HCT116 (cell line): ENCODE measurements at regions not wholly inside any gene's neighbourhood (a gene's known extent, or its start where the extent isn't known, plus 50 kb on each side); places are given as distances from the start of the nearest gene placed in this dataset.

Source experiments
- ATAC-seq: fragments of 200-7000 bp; cut with Tn5 transposase; 2 replicates; pipeline ENCODE4 v1.9.1; 2020; ENCODE audit warnings: mild to moderate bottlenecking, moderate library complexity
- BruUV-seq: library from RNA; stranded (reverse); fragments of 400-500 nt; replicated peaks from 2 replicates; lab custom pipeline; 2021; lab: Mats Ljungman, UMichigan
- CTCF ChIA-PET: fragments of 300-600 bp; sonication (Branson Sonifier 250); formaldehyde crosslinking; loops from one replicate; lab custom pipeline; 2021; ENCODE audit warnings: antibody characterized with exemption; lab: Charles Lee
- POLR2A ChIA-PET: fragments of 300-600, 350-600 bp; sonication (Branson Sonifier 250); formaldehyde crosslinking; loops from one replicate; lab custom pipeline; 2021; ENCODE audit warnings: antibody characterized with exemption; lab: Charles Lee
- RAD21 ChIA-PET, 2 experiments: fragments of 300-600 bp; sonication (Branson Sonifier 250); formaldehyde crosslinking; loops; one replicate each; lab custom pipeline; 2023; ENCODE audit warnings: low total read pairs in 2 of 2; ENCODE audit not compliant: uncharacterized antibody in 2 of 2, unreplicated experiment in 2 of 2, low non-redundant PET in 1 of 2; lab: Charles Lee
- DNase-seq: peaks from one replicate; pipeline ENCODE4 v3.0.0-alpha.2; 2010; ENCODE audit warnings: low read depth, low spot score
- H2AFZ ChIP-seq: fragments of 200-600 bp; shearing (Covaris generic), sonication (generic); 2 replicates; pipeline ENCODE4 v1.6.1; 2017; ENCODE audit warnings: low read depth, mixed run types, mixed read lengths, antibody characterized with exemption, low read length; ENCODE audit not compliant: poor library complexity, severe bottlenecking
- H3K27ac ChIP-seq: 2 replicates; pipeline ENCODE4 v1.5.1; 2012; ENCODE audit warnings: low read depth, low read length
- H3K27me3 ChIP-seq: fragments of 200-600 bp; sonication (generic); 2 replicates; pipeline ENCODE4 v1.6.1; 2016; ENCODE audit warnings: mixed run types, low read length, mixed read lengths; ENCODE audit not compliant: insufficient read depth
- H3K36me3 ChIP-seq, 2 experiments: fragments of 200-500 bp in 1 of 2; fragments of 200-600 bp in 1 of 2; sonication (Bioruptor generic) in 1 of 2; sonication (generic) in 1 of 2; 2 replicates each; pipeline versions ENCODE4 v1.5.1 to v1.6.1; 2014 to 2016; ENCODE audit warnings: low read length in 2 of 2, inconsistent platforms in 1 of 2, mixed read lengths in 1 of 2, mixed run types in 1 of 2; ENCODE audit not compliant: insufficient read depth in 2 of 2, control insufficient read depth in 1 of 2
- H3K4me1 ChIP-seq, 2 experiments: fragments of 200-600 bp in 1 of 2; sonication (generic) in 1 of 2; 2 replicates each; pipeline versions ENCODE4 v1.5.1 to v1.6.1; 2012 to 2017; ENCODE audit warnings: low read length in 2 of 2, inconsistent platforms in 1 of 2, mild to moderate bottlenecking in 1 of 2, mixed read lengths in 1 of 2, mixed run types in 1 of 2, moderate library complexity in 1 of 2; ENCODE audit not compliant: insufficient read depth in 2 of 2, control insufficient read depth in 1 of 2
- H3K4me2 ChIP-seq: fragments of 200-600 bp; sonication (generic); 2 replicates; pipeline ENCODE4 v1.6.1; 2017; ENCODE audit warnings: mixed run types, low read length, mixed read lengths
- H3K4me3 ChIP-seq, 2 experiments: fragments of 200-600 bp in 1 of 2; sonication (generic) in 1 of 2; replicated peaks in 1 of 2; 2 replicates each; pipeline ENCODE4 v1.5.1; 2011 to 2016; ENCODE audit warnings: low read length in 2 of 2, control low read depth in 1 of 2, low read depth in 1 of 2, mild to moderate bottlenecking in 1 of 2, mixed read lengths in 1 of 2, mixed run types in 1 of 2
- H3K79me2 ChIP-seq: fragments of 200-600 bp; sonication (generic); 2 replicates; pipeline ENCODE4 v1.6.1; 2017; ENCODE audit warnings: mild to moderate bottlenecking, mixed run types, low read length, moderate library complexity, mixed read lengths; ENCODE audit not compliant: insufficient read depth
- H3K9ac ChIP-seq: fragments of 200-600 bp; sonication (generic); 2 replicates; pipeline ENCODE4 v1.6.1; 2016; ENCODE audit warnings: low read length, mixed read lengths
- H3K9me2 ChIP-seq: fragments of 200-600 bp; sonication (generic), shearing (Covaris generic); 2 replicates; pipeline ENCODE4 v1.6.1; 2017; ENCODE audit warnings: mixed run types, mild to moderate bottlenecking, moderate library complexity; ENCODE audit not compliant: insufficient read depth
- H3K9me3 ChIP-seq, 2 experiments: fragments of 200-500 bp in 1 of 2; fragments of 200-600 bp in 1 of 2; sonication (Bioruptor generic) in 1 of 2; sonication (generic) in 1 of 2; 2 replicates each; pipeline ENCODE4 v1.6.1; 2014 to 2017; ENCODE audit warnings: low read length in 2 of 2, mixed read lengths in 2 of 2, inconsistent platforms in 1 of 2, low read depth in 1 of 2, mild to moderate bottlenecking in 1 of 2, mixed run types in 1 of 2, moderate library complexity in 1 of 2; ENCODE audit not compliant: control insufficient read depth in 1 of 2, insufficient read depth in 1 of 2
- H4K20me1 ChIP-seq: fragments of 200-600 bp; sonication (generic), shearing (Covaris generic); 2 replicates; pipeline ENCODE4 v1.6.1; 2017; ENCODE audit warnings: mixed run types, mild to moderate bottlenecking, moderate library complexity; ENCODE audit not compliant: insufficient read depth
- CBX3 ChIP-seq: IDR thresholded peaks from 2 replicates; pipeline ENCODE4 v1.6.1; 2012; ENCODE audit warnings: low read depth
- CEBPB ChIP-seq: IDR thresholded peaks from 2 replicates; pipeline ENCODE4 v1.6.1; 2012; ENCODE audit warnings: low read depth
- EGR1 ChIP-seq: IDR thresholded peaks from 2 replicates; pipeline ENCODE4 v1.6.1; 2012; ENCODE audit warnings: low read depth
- EZH2 ChIP-seq: fragments of 200-600 bp; sonication (generic); IDR thresholded peaks from 2 replicates; pipeline ENCODE4 v1.6.1; 2017; ENCODE audit warnings: antibody characterized with exemption, mixed run types
- FOSL1 ChIP-seq: IDR thresholded peaks from 2 replicates; pipeline ENCODE4 v1.6.1; 2012; ENCODE audit warnings: low read depth
- POLR2A ChIP-seq: IDR thresholded peaks from 2 replicates; pipeline ENCODE4 v1.7.0; 2011; ENCODE audit warnings: borderline replicate concordance; ENCODE audit not compliant: insufficient read depth, insufficient read length; ENCODE audit errors: extremely low read depth
- RAD21 ChIP-seq: IDR thresholded peaks from 2 replicates; pipeline ENCODE4 v1.6.1; 2012; ENCODE audit warnings: low read depth, mild to moderate bottlenecking
- REST ChIP-seq: IDR thresholded peaks from 2 replicates; pipeline ENCODE4 v1.6.1; 2012; ENCODE audit warnings: low read depth
- SIN3A ChIP-seq: IDR thresholded peaks from 2 replicates; pipeline ENCODE4 v1.6.1; 2012; ENCODE audit warnings: low read depth
- YY1 ChIP-seq: IDR thresholded peaks from 2 replicates; pipeline ENCODE4 v1.6.1; 2011; ENCODE audit warnings: low read length, low read depth, moderate library complexity, mild to moderate bottlenecking; ENCODE audit not compliant: insufficient replicate concordance; ENCODE audit errors: extremely low read depth
- intact Hi-C: fragments of 100-400 bp; cut with micrococcal nuclease; formaldehyde crosslinking; loops from 2 replicates; pipeline ENCODE4 v1.10.0; 2022
- TF ChIP-seq, protein P1 (sequence below), 3 experiments: fragments of 200-600 bp in 1 of 3; sonication (generic) in 1 of 3; IDR thresholded peaks in 2 of 3; conservative IDR thresholded peaks in 1 of 3; 2 replicates each; pipeline ENCODE4 v1.5.1; 2012 to 2017; ENCODE audit warnings: low read depth in 2 of 3, low read length in 2 of 3, antibody characterized with exemption in 1 of 3, borderline replicate concordance in 1 of 3, control low read depth in 1 of 3, mild to moderate bottlenecking in 1 of 3, mixed read lengths in 1 of 3, mixed run types in 1 of 3, moderate library complexity in 1 of 3; ENCODE audit not compliant: insufficient read depth in 1 of 3
- TF ChIP-seq, protein P2 (sequence below): IDR thresholded peaks from 2 replicates; pipeline ENCODE4 v1.6.1; 2011; ENCODE audit warnings: mild to moderate bottlenecking, low read length, moderate library complexity; ENCODE audit not compliant: insufficient replicate concordance; ENCODE audit errors: extremely low read depth

- DNase-seq (peak; percentile 54), ATAC-seq (peak; percentile 100)
- intact Hi-C loops, result loop anchor here (1.0 to 5.0 kb wide), 3 partner anchors 105 to 359 kb away; no protein-coding TSS in a partner anchor
- POLR2A ChIA-PET, result no interaction called here
- Histone ChIP-seq H3K4me2 (no peak overlapping the region), H3K9me2 (no peaks in the 10 kb centered on the region), H3K79me2 (no peaks in the 10 kb centered on the region), H3K36me3 (no peaks in the 10 kb centered on the region), H3K9ac (no peak overlapping the region), H4K20me1 (no peaks in the 10 kb centered on the region), H3K4me1 (no peaks in the 10 kb centered on the region), H3K27me3 (peaks cover 14% of the 10 kb centered on the region), H3K27ac (no peak overlapping the region), H3K4me3 (no peak overlapping the region), H3K9me3 (no peaks in the 10 kb centered on the region), H2AFZ (no peak overlapping the region)
- BruUV-seq, result no TSS peak
- CTCF ChIA-PET, result interaction anchor here (0.6 to 3.7 kb wide), 28 partner anchors 9 to 398 kb away, joined by 3 to 49 read pairs (median 4); partner anchors contain the start of gene SUGT1
- no peak for TF ChIP-seq CBX3
- TF ChIP-seq RAD21, result peak; percentile 76
- TF ChIP-seq EZH2, result no peak
- no peak for TF ChIP-seq YY1
- TF ChIP-seq, protein P1, sequence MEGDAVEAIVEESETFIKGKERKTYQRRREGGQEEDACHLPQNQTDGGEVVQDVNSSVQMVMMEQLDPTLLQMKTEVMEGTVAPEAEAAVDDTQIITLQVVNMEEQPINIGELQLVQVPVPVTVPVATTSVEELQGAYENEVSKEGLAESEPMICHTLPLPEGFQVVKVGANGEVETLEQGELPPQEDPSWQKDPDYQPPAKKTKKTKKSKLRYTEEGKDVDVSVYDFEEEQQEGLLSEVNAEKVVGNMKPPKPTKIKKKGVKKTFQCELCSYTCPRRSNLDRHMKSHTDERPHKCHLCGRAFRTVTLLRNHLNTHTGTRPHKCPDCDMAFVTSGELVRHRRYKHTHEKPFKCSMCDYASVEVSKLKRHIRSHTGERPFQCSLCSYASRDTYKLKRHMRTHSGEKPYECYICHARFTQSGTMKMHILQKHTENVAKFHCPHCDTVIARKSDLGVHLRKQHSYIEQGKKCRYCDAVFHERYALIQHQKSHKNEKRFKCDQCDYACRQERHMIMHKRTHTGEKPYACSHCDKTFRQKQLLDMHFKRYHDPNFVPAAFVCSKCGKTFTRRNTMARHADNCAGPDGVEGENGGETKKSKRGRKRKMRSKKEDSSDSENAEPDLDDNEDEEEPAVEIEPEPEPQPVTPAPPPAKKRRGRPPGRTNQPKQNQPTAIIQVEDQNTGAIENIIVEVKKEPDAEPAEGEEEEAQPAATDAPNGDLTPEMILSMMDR (IDR thresholded peaks at IDR 0.05 in 2 of 3, conservative IDR thresholded peaks at IDR 0.05 in 1 of 3; ENCODE audit: borderline replicate concordance in 1 of 3, insufficient read depth in 1 of 3, low read depth in 2 of 3, low read length in 2 of 3), result peak; percentile 85 to 91 (median 90)
- no peak for TF ChIP-seq POLR2A
- peak; percentile 56 for TF ChIP-seq CEBPB
- no peak for TF ChIP-seq SIN3A
- TF ChIP-seq EGR1, result no peak
- peak; percentile 89 for TF ChIP-seq REST
- TF ChIP-seq, protein P2, sequence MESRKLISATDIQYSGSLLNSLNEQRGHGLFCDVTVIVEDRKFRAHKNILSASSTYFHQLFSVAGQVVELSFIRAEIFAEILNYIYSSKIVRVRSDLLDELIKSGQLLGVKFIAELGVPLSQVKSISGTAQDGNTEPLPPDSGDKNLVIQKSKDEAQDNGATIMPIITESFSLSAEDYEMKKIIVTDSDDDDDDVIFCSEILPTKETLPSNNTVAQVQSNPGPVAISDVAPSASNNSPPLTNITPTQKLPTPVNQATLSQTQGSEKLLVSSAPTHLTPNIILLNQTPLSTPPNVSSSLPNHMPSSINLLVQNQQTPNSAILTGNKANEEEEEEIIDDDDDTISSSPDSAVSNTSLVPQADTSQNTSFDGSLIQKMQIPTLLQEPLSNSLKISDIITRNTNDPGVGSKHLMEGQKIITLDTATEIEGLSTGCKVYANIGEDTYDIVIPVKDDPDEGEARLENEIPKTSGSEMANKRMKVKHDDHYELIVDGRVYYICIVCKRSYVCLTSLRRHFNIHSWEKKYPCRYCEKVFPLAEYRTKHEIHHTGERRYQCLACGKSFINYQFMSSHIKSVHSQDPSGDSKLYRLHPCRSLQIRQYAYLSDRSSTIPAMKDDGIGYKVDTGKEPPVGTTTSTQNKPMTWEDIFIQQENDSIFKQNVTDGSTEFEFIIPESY, result no peak
- TF ChIP-seq FOSL1, result no peak
- RAD21 ChIA-PET, result interaction anchor here (0.9 to 1.5 kb wide), 6 partner anchors 9 to 304 kb away, joined by 3 to 6 read pairs (median 4); no protein-coding TSS in a partner anchor
Measured at GRCh38 chr13:52968074-52968700, 60.4 kb upstream of the OLFM4 start.
